ENCODE measurements at regions not wholly inside any gene's neighbourhood (a gene's known extent, or its start where the extent isn't known, plus 50 kb on each side); places are given as distances from the start of the nearest gene placed in this dataset.

DNA sequence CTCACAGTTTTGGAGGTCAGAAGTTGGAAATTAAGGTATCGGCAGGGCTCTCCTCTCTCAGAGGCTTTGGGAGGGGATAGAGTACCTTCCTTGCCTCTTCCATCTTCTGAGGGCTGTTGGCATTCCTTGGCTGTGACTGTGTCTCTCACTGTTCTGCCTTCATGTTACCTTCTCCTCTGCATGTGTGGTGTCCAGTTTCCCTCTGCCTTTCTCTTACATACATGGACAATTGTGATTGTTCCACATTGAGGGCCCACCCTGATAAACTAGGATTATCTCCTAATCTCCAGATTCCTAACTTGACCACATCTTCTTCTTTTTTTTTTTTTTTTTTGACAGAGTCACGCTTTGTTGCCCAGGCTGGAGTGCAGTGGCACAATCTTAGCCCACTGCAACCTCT is 72.1 kb upstream of the SPACA1 start:
- DNase-seq (ENCODE audit: low spot score in 2 of 2), result no peak
- WGBS, 2 donors, result 84 to 86% methylated on average over 2 of the region's 2 CpGs
- no peaks in the 10 kb centered on the region for H3K9me3 ChIP-seq
- H3K27ac ChIP-seq, result no peak overlapping the region
- no peak for TF ChIP-seq EP300 (IDR thresholded peaks at IDR 0.05)
- TF ChIP-seq, protein P1, sequence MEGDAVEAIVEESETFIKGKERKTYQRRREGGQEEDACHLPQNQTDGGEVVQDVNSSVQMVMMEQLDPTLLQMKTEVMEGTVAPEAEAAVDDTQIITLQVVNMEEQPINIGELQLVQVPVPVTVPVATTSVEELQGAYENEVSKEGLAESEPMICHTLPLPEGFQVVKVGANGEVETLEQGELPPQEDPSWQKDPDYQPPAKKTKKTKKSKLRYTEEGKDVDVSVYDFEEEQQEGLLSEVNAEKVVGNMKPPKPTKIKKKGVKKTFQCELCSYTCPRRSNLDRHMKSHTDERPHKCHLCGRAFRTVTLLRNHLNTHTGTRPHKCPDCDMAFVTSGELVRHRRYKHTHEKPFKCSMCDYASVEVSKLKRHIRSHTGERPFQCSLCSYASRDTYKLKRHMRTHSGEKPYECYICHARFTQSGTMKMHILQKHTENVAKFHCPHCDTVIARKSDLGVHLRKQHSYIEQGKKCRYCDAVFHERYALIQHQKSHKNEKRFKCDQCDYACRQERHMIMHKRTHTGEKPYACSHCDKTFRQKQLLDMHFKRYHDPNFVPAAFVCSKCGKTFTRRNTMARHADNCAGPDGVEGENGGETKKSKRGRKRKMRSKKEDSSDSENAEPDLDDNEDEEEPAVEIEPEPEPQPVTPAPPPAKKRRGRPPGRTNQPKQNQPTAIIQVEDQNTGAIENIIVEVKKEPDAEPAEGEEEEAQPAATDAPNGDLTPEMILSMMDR (IDR thresholded peaks at IDR 0.05), result no peak
- no peak for TF ChIP-seq POLR2A (IDR thresholded peaks at IDR 0.05)
- H3K4me3 ChIP-seq, result no peak overlapping the region
- no peaks in the 10 kb centered on the region for H3K27me3 ChIP-seq
- no peaks in the 10 kb centered on the region for H3K4me1 ChIP-seq
- no peaks in the 10 kb centered on the region for H3K36me3 ChIP-seq

DNA sequence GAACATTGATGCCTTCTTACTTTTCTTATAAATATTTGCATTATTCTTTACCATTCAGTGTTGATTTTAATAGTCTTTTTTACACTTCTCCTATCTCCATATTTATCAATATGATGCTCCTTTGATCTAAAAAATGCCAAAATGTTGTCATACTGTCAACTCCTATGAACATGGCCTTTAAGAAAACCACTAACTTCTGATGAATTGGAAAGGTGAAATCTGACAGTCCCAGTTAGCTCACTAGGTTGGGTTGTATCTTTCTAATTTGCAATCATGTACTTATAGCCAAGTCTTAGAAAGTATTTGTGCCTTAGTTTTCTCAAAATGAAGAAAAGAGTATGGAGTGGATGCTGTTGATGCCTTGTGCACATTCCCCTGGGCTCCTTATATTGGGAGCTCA is 75.4 kb upstream of the SPACA1 start:
- no peaks in the 10 kb centered on the region for H3K36me3 ChIP-seq
- H3K4me1 ChIP-seq, result peaks cover 0 to 8% (median 0%) of the 10 kb centered on the region in 4 donors
- H3K27ac ChIP-seq, result no peak overlapping the region
- no peaks in the 10 kb centered on the region for H3K9me3 ChIP-seq
- H3K4me3 ChIP-seq, result no peak overlapping the region
- DNase-seq (ENCODE audit: low spot score in 2 of 2), result no peak
- TF ChIP-seq, protein P1 (IDR thresholded peaks at IDR 0.05), result no peak
- no peak for TF ChIP-seq EP300 (IDR thresholded peaks at IDR 0.05)
- TF ChIP-seq POLR2A (IDR thresholded peaks at IDR 0.05), result no peak
- no peaks in the 10 kb centered on the region for H3K27me3 ChIP-seq

DNA sequence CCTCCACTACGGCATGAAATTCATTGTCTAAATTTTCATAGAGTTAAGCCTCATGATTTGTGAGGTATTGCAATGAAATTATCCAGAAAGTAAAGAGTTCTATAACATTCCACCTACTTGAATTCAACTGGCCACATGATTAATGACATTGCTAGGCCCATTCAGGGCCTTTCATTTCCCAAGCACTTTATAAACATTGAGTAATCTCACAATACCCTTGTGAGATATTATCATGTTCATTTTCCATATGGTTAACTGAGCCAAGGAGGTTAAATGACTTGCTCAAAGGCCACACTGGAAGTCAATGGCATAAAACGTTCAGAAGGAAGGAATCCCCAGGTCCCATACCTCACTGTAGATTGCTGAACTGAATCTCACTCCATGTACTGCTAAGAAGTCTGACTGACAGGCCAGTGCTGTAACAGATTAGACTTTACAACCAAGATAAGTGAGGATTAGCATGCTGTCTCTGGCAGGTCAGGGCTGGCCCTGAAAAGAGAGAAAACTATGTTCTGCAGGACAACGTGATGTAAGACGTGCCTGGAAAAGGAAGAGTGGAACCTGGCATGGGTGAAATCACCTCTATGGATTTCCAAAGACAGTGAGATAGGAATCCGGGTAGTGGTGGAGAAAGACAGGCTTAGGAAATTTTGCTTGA is 75.9 kb upstream of the SPACA1 start:
- WGBS, 2 donors, result 54 to 60% methylated on average over 5 of the region's 5 CpGs
- H3K27me3 ChIP-seq, result no peaks in the 10 kb centered on the region
- H3K4me3 ChIP-seq, result no peak overlapping the region
- no peak overlapping the region for H3K27ac ChIP-seq
- no peak for TF ChIP-seq POLR2A (IDR thresholded peaks at IDR 0.05)
- TF ChIP-seq, protein P1 (IDR thresholded peaks at IDR 0.05), result no peak
- TF ChIP-seq EP300 (IDR thresholded peaks at IDR 0.05), result no peak
- H3K4me1 ChIP-seq, result peaks cover 0 to 8% (median 0%) of the 10 kb centered on the region in 4 donors
- no peak for DNase-seq (ENCODE audit: low spot score in 2 of 2)
- H3K36me3 ChIP-seq, result no peaks in the 10 kb centered on the region
- no peaks in the 10 kb centered on the region for H3K9me3 ChIP-seq

DNA sequence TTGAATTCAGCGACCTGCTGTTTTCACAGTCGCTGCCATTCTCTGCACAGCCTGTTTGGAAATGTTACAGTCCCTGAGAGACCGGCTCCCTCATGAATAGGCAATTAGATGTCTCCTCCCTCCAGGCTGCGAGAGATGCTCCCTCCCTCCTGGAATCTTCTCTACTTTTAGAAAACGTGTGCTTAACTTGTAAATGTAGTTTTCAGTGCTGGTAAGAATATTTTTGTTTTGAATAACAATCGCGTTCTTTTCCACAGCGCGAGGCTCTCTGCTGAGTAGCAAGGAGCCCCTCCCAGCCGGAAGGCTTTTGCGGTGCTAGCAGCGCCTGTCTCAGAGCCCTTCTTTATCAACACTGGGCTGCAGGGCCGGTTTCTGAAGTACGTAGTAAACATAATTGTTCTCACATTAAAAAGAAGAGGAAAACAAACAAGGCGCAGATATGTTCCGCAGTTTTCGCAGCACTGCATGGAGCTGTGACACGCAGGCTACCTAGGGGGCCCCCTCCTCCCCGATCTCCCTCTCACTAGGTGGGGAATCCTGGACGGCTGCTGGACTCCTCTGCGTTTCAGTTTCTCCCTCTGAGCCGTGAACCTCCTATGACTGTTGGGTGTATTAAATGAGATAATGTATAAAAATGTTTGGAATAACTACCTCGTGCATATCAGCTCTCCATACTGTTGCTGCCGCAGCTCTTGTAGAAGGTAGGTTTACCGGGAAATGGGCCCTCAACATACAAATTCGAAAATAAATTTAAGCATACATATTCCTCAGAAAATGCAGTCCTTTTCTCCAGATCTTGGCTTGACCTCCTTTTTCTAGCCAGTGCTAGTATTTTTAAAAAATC is 79.0 kb upstream of the SPACA1 start:
- Histone ChIP-seq H3K27ac (no peak overlapping the region), H3K4me3 (peak overlapping the region in 3 of 4 donors; percentile 20 to 32 (median 25)), H3K4me1 (peaks cover 0 to 8% (median 0%) of the 10 kb centered on the region in 4 donors), H3K27me3 (no peaks in the 10 kb centered on the region), H3K36me3 (no peaks in the 10 kb centered on the region), H3K9me3 (no peaks in the 10 kb centered on the region)
- WGBS, 2 donors, result 13 to 14% methylated on average over 26 of the region's 26 CpGs
- TF ChIP-seq EP300 (IDR thresholded peaks at IDR 0.05) (no peak), POLR2A (IDR thresholded peaks at IDR 0.05) (no peak)
- TF ChIP-seq, protein P1 (IDR thresholded peaks at IDR 0.05), result no peak
- DNase-seq (ENCODE audit: low spot score in 2 of 2), result no peak

DNA sequence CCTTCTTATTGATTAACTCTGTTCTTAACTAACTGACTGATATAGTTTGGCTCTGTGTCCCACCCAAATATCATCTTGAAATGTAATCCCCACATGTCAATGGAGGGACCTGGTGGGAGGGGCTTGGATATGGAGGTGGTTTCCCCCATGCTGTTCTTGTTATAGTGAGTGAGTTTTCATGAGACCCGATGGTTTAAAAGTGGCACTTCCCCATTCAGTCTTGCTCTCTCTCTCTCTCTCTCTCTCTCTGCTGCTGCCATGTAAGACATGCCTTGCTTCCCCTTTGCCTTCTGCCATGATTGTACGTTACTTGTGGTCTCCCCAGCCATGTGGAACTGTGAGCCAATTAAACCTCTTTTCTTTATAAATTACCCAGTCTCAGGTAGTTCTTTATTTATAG is 81.8 kb upstream of the SPACA1 start:
- peaks cover 0 to 8% (median 0%) of the 10 kb centered on the region in 4 donors for H3K4me1 ChIP-seq
- H3K36me3 ChIP-seq, result no peaks in the 10 kb centered on the region
- no peak overlapping the region for H3K27ac ChIP-seq
- 36 to 56% methylated on average over 2 of the region's 2 CpGs for WGBS, 2 donors
- no peak for TF ChIP-seq POLR2A (IDR thresholded peaks at IDR 0.05)
- TF ChIP-seq, protein P1 (IDR thresholded peaks at IDR 0.05), result no peak
- no peak for TF ChIP-seq EP300 (IDR thresholded peaks at IDR 0.05)
- H3K9me3 ChIP-seq, result no peaks in the 10 kb centered on the region
- no peaks in the 10 kb centered on the region for H3K27me3 ChIP-seq
- no peak for DNase-seq (ENCODE audit: low spot score in 2 of 2)
- H3K4me3 ChIP-seq, result no peak overlapping the region
